GM23338 (cell line): ENCODE measurements at regions not wholly inside any gene's neighbourhood (a gene's known extent, or its start where the extent isn't known, plus 50 kb on each side); places are given as distances from the start of the nearest gene placed in this dataset.
A peak's percentile ranks its signal among the peaks of the same experiment; 100 is the strongest.

ENCODE experiments used
- ATAC-seq: fragments of 200-7000 bp; cut with Tn5 transposase; 3 replicates; pipeline ENCODE4 v1.9.1; 2020
- DNase-seq: peaks from one replicate; pipeline ENCODE4 v3.0.0-alpha.2; 2015; ENCODE audit warnings: low spot score
- H2AFZ ChIP-seq: fragments of 200-600 bp; sonication (generic); 2 replicates; pipeline ENCODE4 v1.8.0; 2016; ENCODE audit warnings: antibody characterized with exemption, mild to moderate bottlenecking, moderate library complexity
- H3F3A ChIP-seq: fragments of 200-600 bp; sonication (generic); replicated peaks from 2 replicates; pipeline ENCODE4 v1.8.0; 2017; ENCODE audit warnings: antibody characterized with exemption, mixed run types, low read depth
- H3K27ac ChIP-seq: fragments of 200-600 bp; sonication (generic); 2 replicates; pipeline ENCODE4 v1.6.1; 2016; ENCODE audit warnings: low read depth
- H3K27me3 ChIP-seq: fragments of 200-600 bp; sonication (generic); 2 replicates; pipeline ENCODE4 v1.8.0; 2016; ENCODE audit warnings: mild to moderate bottlenecking, mixed run types, moderate library complexity; ENCODE audit not compliant: insufficient read depth
- H3K36me3 ChIP-seq: fragments of 200-600 bp; sonication (generic); 2 replicates; pipeline ENCODE4 v1.8.0; 2016; ENCODE audit warnings: mild to moderate bottlenecking; ENCODE audit not compliant: insufficient read depth
- H3K4me1 ChIP-seq: fragments of 200-600 bp; sonication (generic); 2 replicates; pipeline ENCODE4 v1.8.0; 2016; ENCODE audit warnings: mild to moderate bottlenecking, moderate library complexity; ENCODE audit not compliant: insufficient read depth
- H3K4me2 ChIP-seq: fragments of 200-600 bp; sonication (generic); 2 replicates; pipeline ENCODE4 v1.7.1; 2017; ENCODE audit warnings: mixed run types
- H3K4me3 ChIP-seq: fragments of 200-600 bp; sonication (generic); 2 replicates; pipeline ENCODE4 v1.6.1; 2016; ENCODE audit warnings: mixed run types
- H3K79me2 ChIP-seq: fragments of 200-600 bp; sonication (generic); replicated peaks from 2 replicates; pipeline ENCODE4 v1.8.0; 2017; ENCODE audit warnings: mild to moderate bottlenecking; ENCODE audit not compliant: insufficient read depth
- H3K9me2 ChIP-seq: fragments of 200-600 bp; sonication (generic); 2 replicates; pipeline ENCODE4 v1.8.0; 2017; ENCODE audit not compliant: insufficient read depth
- H4K20me1 ChIP-seq: fragments of 200-600 bp; sonication (generic); replicated peaks from 2 replicates; pipeline ENCODE4 v1.8.0; 2017; ENCODE audit warnings: mild to moderate bottlenecking; ENCODE audit not compliant: insufficient read depth
- H3K27ac Mint-ChIP-seq: 2 replicates; pipeline ENCODE4 v1.8.0; 2020; ENCODE audit warnings: inconsistent platforms, mild to moderate bottlenecking, moderate library complexity, mixed read lengths
- H3K27me3 Mint-ChIP-seq: 3 replicates; pipeline ENCODE4 v1.8.0; 2022; ENCODE audit warnings: low read depth, mild to moderate bottlenecking, moderate library complexity, mixed read lengths, inconsistent platforms; ENCODE audit not compliant: insufficient read depth, poor library complexity
- H3K36me3 Mint-ChIP-seq: 3 replicates; pipeline ENCODE4 v1.8.0; 2021; ENCODE audit warnings: low read depth, mild to moderate bottlenecking, inconsistent platforms, moderate library complexity, mixed read lengths
- H3K4me1 Mint-ChIP-seq: 3 replicates; pipeline ENCODE4 v1.8.0; 2020; ENCODE audit warnings: mild to moderate bottlenecking, inconsistent platforms, mixed read lengths
- H3K4me3 Mint-ChIP-seq: 3 replicates; pipeline ENCODE4 v1.8.0; 2021; ENCODE audit warnings: moderate library complexity, mild to moderate bottlenecking, inconsistent platforms, mixed read lengths
- H3K9me3 Mint-ChIP-seq: 3 replicates; pipeline ENCODE4 v1.8.0; 2020; ENCODE audit warnings: moderate library complexity, mild to moderate bottlenecking, inconsistent platforms, mixed read lengths
- CTCF ChIP-seq, 2 experiments: fragments of 200-600 bp in 1 of 2; sonication (generic) in 1 of 2; conservative IDR thresholded peaks; 2 replicates each; pipeline versions ENCODE4 v1.5.1 to v1.6.1; 2016 to 2017; ENCODE audit warnings: antibody characterized with exemption in 2 of 2, low read depth in 2 of 2, mild to moderate bottlenecking in 2 of 2, moderate library complexity in 1 of 2
- ETS1 ChIP-seq: IDR thresholded peaks from 2 replicates; pipeline ENCODE4 v1.6.1; 2016; ENCODE audit warnings: antibody characterized with exemption
- EZH2phosphoT487 ChIP-seq: fragments of 200-600 bp; sonication (generic); IDR thresholded peaks from one replicate; pipeline ENCODE4 v1.8.1; 2018; ENCODE audit warnings: antibody characterized with exemption; ENCODE audit not compliant: unreplicated experiment
- JUNB ChIP-seq: IDR thresholded peaks from one replicate; pipeline ENCODE4 v1.6.1; 2016; ENCODE audit warnings: antibody characterized with exemption; ENCODE audit not compliant: unreplicated experiment
- NANOG ChIP-seq: IDR thresholded peaks from 2 replicates; pipeline ENCODE4 v1.6.1; 2016; ENCODE audit warnings: antibody characterized with exemption, borderline replicate concordance
- STAT1 ChIP-seq: IDR thresholded peaks from one replicate; pipeline ENCODE4 v1.6.1; 2016; ENCODE audit warnings: antibody characterized with exemption; ENCODE audit not compliant: unreplicated experiment
- ZNF462 ChIP-seq: fragments of 250-450 bp; sonication (Bioruptor Pico); IDR thresholded peaks from 2 replicates; pipeline ENCODE4 v1.5.0; 2020; ENCODE audit warnings: mild to moderate bottlenecking, moderate library complexity

- peaks cover 4% of the 10 kb centered on the region; the same call in 1 of the 2 replicates for H3K4me1 ChIP-seq
- H3K9me3 Mint-ChIP-seq: no peaks in the 10 kb centered on the region; the same call in 1 of the 3 replicates
- no peak overlapping the region for H3K4me3 Mint-ChIP-seq
- H2AFZ ChIP-seq: peak overlapping the region; percentile 52; the same call in 1 of the 2 replicates
- no peaks in the 10 kb centered on the region for H3F3A ChIP-seq
- no peaks in the 10 kb centered on the region for H3K9me2 ChIP-seq
- no peak overlapping the region for H3K27ac ChIP-seq
- ATAC-seq: peak; percentile 86
- H3K27me3 Mint-ChIP-seq: peaks cover 14% of the 10 kb centered on the region
- H3K27me3 ChIP-seq: no peaks in the 10 kb centered on the region
- H3K79me2 ChIP-seq: no peaks in the 10 kb centered on the region
- peak; percentile 48 for DNase-seq
- H3K4me3 ChIP-seq: no peak overlapping the region
- no peaks in the 10 kb centered on the region; the same call in 2 of the 3 replicates for H3K36me3 Mint-ChIP-seq
- TF ChIP-seq ZNF462 (CRISPR knock-in tag): no peak
- TF ChIP-seq EZH2phosphoT487: no peak
- no peak for TF ChIP-seq JUNB
- no peak for TF ChIP-seq CTCF (conservative IDR thresholded peaks at IDR 0.05; ENCODE audit: low read depth in 2 of 2)
- TF ChIP-seq ETS1: no peak
- TF ChIP-seq STAT1: no peak
- no peak for TF ChIP-seq NANOG
- H3K4me1 Mint-ChIP-seq: peaks cover 5% of the 10 kb centered on the region
- H3K36me3 ChIP-seq: no peaks in the 10 kb centered on the region
- H3K4me2 ChIP-seq: no peak overlapping the region
- H3K27ac Mint-ChIP-seq: no peak overlapping the region
- no peaks in the 10 kb centered on the region for H4K20me1 ChIP-seq
Measured at GRCh38 chr15:62953021-62953420, 89.5 kb upstream of the TPM1 start.
